Right kidney (tissue), 1 donor: ENCODE measurements at regions not wholly inside any gene's neighbourhood (a gene's known extent, or its start where the extent isn't known, plus 50 kb on each side); places are given as distances from the start of the nearest gene placed in this dataset.
"Not testable (repeated sequence)": the region's sequence is repeated elsewhere in the genome, so short reads cannot be mapped to it uniquely, and the experiment has no call there.

Experiments
- DNase-seq: peaks from one replicate; pipeline ENCODE4 v3.0.0-alpha.2; 2016

- DNase-seq, result not testable (repeated sequence)
Observed at GRCh38 chr2:91657193-91657592, 2965.7 kb downstream of the RPIA start.

GRCh38 chr2:91658336-91658735 is 2966.9 kb downstream of the RPIA start:
- not testable (repeated sequence) for DNase-seq

DNA sequence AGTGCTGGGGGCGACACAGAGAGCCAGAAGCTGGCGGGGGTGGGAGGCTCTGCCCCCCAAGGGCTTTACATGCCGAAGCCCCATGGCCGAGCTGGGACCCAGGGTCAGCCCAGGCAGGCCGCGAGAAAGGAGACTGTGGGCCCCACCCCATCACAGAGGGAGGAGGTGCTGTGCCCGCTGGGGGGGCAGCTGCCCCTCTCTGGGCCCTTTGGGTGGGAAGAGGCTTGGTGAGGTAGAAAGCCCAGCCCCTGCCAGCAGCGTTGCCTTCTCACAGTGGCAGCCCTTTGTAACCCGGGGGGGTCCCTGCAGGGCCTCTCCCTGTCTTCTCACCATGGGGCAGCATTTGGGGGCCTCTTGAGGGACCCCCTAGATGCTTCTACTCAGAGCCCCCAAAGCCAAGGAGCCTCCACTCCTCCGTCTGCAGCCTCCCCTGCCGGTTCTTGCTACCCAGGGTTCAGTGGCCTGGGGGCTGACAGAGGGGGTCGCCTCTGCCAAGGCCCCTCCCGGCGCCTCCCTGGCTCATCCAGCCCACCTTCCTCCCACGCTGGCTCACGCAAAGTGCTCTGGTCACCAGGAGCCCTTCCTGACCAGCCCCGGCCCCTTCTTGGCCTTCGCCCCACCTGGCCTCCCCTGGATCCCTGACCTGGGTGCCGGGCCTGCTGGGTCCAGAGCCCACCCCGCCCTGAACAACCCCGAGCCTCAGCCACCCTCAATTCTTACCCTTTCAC is 2967.9 kb downstream of the RPIA start:
- DNase-seq, result not testable (repeated sequence)

DNA sequence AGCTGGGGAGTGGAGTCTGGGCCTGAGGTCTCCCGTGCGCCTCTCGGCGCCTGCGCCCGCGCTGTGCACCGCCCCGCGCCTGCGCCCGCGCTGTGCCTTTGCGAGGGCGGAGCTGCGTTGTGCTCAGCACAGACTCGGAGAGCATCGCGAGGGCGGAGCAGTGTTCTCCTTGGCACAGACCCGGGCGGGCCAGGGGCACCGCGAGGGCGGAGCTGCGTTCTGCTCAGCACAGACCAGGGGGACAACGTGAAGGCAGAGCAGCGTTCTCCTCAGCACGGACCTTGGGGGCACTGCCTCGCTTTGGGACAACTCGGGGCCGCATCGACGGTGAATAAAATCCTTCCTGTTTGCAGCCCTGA is 2968.4 kb downstream of the RPIA start:
- not testable (repeated sequence) for DNase-seq

DNA sequence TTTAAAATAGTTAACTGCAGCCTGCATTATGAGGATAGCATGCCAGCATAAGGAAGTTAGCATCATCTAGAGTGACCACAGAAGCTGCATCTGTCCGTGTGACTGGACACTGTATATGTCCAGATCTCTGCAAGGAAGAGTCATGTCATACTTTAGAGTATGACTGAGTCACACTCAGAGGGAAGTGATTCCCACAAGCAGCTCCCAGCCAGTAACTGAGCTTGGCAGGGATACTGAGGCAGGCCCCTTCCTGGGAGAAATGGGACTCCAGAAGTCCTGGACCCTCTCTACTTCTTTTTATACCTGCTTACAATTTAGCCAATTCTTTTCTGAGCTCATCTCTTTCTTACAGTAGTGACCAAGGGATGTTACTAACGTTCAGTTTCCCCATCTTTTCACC is 2975.9 kb downstream of the RPIA start:
- not testable (repeated sequence) for DNase-seq

DNA sequence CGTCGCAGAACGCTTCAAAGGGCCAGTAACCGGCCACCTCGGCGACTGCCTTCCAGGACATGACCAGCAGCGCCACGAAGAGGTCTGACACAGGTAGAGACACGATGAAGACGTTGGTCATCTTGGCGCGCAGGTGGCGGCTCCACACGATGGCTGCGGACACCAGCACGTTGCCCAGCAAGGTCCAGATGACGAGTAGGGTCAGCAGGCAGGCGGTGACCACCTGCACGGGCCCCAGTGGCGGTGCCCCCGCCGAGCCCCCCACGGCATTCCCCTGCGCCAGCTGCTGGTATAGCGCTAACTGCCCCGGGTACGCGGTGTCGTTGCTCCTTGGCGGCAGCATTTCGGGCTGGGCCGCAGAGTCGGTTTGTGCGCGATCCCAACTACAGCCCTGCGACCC is 2994.1 kb downstream of the RPIA start:
- not testable (repeated sequence) for DNase-seq

- DNase-seq, result not testable (repeated sequence)
Observed at GRCh38 chr2:91686046-91686445, 2994.6 kb downstream of the RPIA start.
